ENCODE measurements at regions not wholly inside any gene's neighbourhood (a gene's known extent, or its start where the extent isn't known, plus 50 kb on each side); places are given as distances from the start of the nearest gene placed in this dataset.

DNA sequence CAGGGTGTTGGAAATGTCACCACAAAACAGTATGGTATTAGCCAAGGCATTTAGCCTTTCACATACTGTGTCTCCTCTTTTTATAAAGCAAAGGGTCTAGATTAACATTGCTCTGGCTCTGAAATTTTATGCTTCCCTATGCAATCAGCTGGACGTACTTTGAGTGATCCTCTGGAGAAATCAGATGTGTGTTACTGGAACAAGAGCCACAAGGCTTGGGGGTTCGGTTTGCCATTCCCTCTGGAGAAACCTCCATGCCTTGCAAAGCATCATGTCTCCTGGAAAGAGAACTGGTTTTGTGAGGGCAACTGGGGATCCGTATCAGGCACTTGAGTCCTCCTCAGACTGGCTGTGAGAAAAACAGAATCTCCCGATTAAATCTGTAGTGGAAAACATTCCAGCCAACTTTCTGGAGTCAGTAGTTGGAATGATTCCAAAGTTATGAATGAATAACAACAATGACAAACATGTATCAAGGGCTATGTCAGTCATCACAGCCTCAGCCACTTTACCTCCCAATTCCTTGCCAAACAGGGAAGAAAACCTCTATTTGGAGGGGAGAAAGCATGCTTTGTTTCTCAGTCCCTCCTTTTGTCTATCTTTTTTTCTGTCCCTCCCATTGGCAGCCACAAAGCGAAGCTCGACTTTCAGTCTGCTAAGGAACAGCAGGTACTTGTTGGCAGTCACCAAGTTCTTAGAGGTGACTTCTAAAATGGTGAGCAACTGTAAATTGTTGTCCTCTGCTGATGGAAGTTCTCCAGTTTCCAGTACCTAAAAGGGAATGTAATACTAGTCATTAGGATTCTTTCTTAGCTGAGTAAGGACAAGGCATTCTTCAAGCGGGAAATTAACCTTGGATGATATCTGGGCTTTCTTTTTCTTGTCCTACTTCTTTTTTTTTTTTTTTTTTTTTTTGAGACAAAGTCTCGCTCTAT, 864.8 kb upstream of the AUTS2 start:
- H3K27ac ChIP-seq (ENCODE audit: insufficient read depth, low read length) = no peak overlapping the region

DNA sequence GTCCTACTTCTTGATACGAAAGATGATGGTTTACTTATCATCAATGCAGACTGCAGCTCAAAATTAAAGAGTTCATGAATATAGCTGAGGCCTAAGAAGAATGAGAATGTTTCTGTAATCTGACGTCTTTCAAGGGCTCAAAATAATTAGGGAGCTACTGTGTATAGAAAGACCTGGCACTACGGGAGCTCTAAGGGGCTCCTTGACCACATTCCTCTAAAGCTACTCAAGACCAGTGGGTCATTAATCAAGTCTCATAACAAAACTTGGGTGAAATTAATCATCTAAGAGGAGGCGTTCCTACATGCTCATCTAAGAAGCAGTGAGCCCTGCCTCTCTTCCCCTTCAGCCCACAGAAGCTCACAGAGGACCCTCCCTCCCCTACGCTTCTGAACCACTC, 863.8 kb upstream of the AUTS2 start:
- no peaks in the 10 kb centered on the region for H3K79me2 ChIP-seq (ENCODE audit: control insufficient read depth, insufficient read depth, low read length)
- H3K36me3 ChIP-seq (ENCODE audit: control insufficient read depth, insufficient read depth, low read length) = no peaks in the 10 kb centered on the region
- no peak for TF ChIP-seq EZH2 (IDR thresholded peaks at IDR 0.05; ENCODE audit: low read length, missing control alignments)
- TF ChIP-seq, protein P1, sequence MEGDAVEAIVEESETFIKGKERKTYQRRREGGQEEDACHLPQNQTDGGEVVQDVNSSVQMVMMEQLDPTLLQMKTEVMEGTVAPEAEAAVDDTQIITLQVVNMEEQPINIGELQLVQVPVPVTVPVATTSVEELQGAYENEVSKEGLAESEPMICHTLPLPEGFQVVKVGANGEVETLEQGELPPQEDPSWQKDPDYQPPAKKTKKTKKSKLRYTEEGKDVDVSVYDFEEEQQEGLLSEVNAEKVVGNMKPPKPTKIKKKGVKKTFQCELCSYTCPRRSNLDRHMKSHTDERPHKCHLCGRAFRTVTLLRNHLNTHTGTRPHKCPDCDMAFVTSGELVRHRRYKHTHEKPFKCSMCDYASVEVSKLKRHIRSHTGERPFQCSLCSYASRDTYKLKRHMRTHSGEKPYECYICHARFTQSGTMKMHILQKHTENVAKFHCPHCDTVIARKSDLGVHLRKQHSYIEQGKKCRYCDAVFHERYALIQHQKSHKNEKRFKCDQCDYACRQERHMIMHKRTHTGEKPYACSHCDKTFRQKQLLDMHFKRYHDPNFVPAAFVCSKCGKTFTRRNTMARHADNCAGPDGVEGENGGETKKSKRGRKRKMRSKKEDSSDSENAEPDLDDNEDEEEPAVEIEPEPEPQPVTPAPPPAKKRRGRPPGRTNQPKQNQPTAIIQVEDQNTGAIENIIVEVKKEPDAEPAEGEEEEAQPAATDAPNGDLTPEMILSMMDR (conservative IDR thresholded peaks at IDR 0.05 in 1 of 2, IDR thresholded peaks at IDR 0.05 in 1 of 2; ENCODE audit: low read depth in 1 of 2, low read length in 2 of 2) = no peak
- DNase-seq (ENCODE audit: low read depth in 2 of 2) = peak in 1 of 2 donors; percentile 76
- H4K20me1 ChIP-seq (ENCODE audit: control insufficient read depth, extremely low read depth, insufficient read depth, low read length) = no peaks in the 10 kb centered on the region
- H3K4me3 ChIP-seq (replicated peaks in 1 of 4; ENCODE audit: control extremely low read depth in 1 of 4, insufficient read depth in 1 of 4, low read depth in 3 of 4, low read length in 4 of 4) = no peak overlapping the region
- H3K4me2 ChIP-seq (ENCODE audit: extremely low read depth, insufficient read depth, low read length) = no peak overlapping the region
- H3K9ac ChIP-seq (ENCODE audit: insufficient read depth, low read length) = no peak overlapping the region
- no peak overlapping the region for H3K27ac ChIP-seq (ENCODE audit: insufficient read depth, low read length)
- H2AFZ ChIP-seq (ENCODE audit: low read length) = no peak overlapping the region
- no peaks in the 10 kb centered on the region for H3K9me3 ChIP-seq (ENCODE audit: control insufficient read depth, insufficient read depth, low read depth, low read length)
- H3K4me1 ChIP-seq (ENCODE audit: control insufficient read depth, extremely low read depth, insufficient read depth, low read length) = no peaks in the 10 kb centered on the region
- H3K27me3 ChIP-seq (ENCODE audit: control insufficient read depth, insufficient read depth, low read length) = no peaks in the 10 kb centered on the region

More for the DNA sequence above, 864.8 kb upstream of the AUTS2 start:
- Histone ChIP-seq H3K9ac (ENCODE audit: insufficient read depth, low read length) (no peak overlapping the region), H3K4me3 (replicated peaks in 1 of 4; ENCODE audit: control extremely low read depth in 1 of 4, insufficient read depth in 1 of 4, low read depth in 3 of 4, low read length in 4 of 4) (no peak overlapping the region), H2AFZ (ENCODE audit: low read length) (no peak overlapping the region), H3K27me3 (ENCODE audit: control insufficient read depth, insufficient read depth, low read length) (no peaks in the 10 kb centered on the region), H4K20me1 (ENCODE audit: control insufficient read depth, extremely low read depth, insufficient read depth, low read length) (no peaks in the 10 kb centered on the region), H3K36me3 (ENCODE audit: control insufficient read depth, insufficient read depth, low read length) (no peaks in the 10 kb centered on the region), H3K4me2 (ENCODE audit: extremely low read depth, insufficient read depth, low read length) (no peak overlapping the region), H3K9me3 (ENCODE audit: control insufficient read depth, insufficient read depth, low read depth, low read length) (no peaks in the 10 kb centered on the region), H3K4me1 (ENCODE audit: control insufficient read depth, extremely low read depth, insufficient read depth, low read length) (no peaks in the 10 kb centered on the region), H3K79me2 (ENCODE audit: control insufficient read depth, insufficient read depth, low read length) (no peaks in the 10 kb centered on the region)
- TF ChIP-seq, protein P1 (conservative IDR thresholded peaks at IDR 0.05 in 1 of 2, IDR thresholded peaks at IDR 0.05 in 1 of 2; ENCODE audit: low read depth in 1 of 2, low read length in 2 of 2) = no peak
- TF ChIP-seq EZH2 (IDR thresholded peaks at IDR 0.05; ENCODE audit: low read length, missing control alignments) = no peak
- DNase-seq (ENCODE audit: low read depth in 2 of 2) = peak in 1 of 2 donors; percentile 74

DNA sequence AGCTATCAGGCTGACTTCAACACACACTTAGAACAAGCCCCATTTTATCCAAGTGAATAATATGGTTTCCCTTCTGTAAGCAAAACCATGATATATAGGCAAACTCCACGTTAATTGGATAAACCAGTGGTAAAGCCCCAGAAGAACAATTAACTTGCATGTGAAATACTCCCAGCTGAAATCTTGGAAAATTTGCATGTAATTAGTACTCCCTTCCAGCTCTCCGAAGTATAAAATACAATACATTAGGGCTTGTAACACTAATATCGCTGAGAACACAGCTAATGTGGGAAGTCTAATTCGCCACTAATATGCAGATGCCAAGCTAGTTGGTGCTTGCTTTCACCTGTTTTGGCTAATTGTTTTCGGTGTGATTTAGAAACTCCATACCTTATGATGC, 859.0 kb upstream of the AUTS2 start:
- DNase-seq (ENCODE audit: low read depth in 2 of 2) = no peak
- Histone ChIP-seq H3K79me2 (ENCODE audit: control insufficient read depth, insufficient read depth, low read length) (no peaks in the 10 kb centered on the region), H3K9ac (ENCODE audit: insufficient read depth, low read length) (no peak overlapping the region), H4K20me1 (ENCODE audit: control insufficient read depth, extremely low read depth, insufficient read depth, low read length) (no peaks in the 10 kb centered on the region), H2AFZ (ENCODE audit: low read length) (no peak overlapping the region), H3K4me2 (ENCODE audit: extremely low read depth, insufficient read depth, low read length) (no peak overlapping the region), H3K9me3 (ENCODE audit: control insufficient read depth, insufficient read depth, low read depth, low read length) (no peaks in the 10 kb centered on the region), H3K4me1 (ENCODE audit: control insufficient read depth, extremely low read depth, insufficient read depth, low read length) (no peaks in the 10 kb centered on the region), H3K27ac (ENCODE audit: insufficient read depth, low read length) (no peak overlapping the region), H3K4me3 (replicated peaks in 1 of 4; ENCODE audit: control extremely low read depth in 1 of 4, insufficient read depth in 1 of 4, low read depth in 3 of 4, low read length in 4 of 4) (no peak overlapping the region), H3K27me3 (ENCODE audit: control insufficient read depth, insufficient read depth, low read length) (no peaks in the 10 kb centered on the region), H3K36me3 (ENCODE audit: control insufficient read depth, insufficient read depth, low read length) (no peaks in the 10 kb centered on the region)
- TF ChIP-seq EZH2 (IDR thresholded peaks at IDR 0.05; ENCODE audit: low read length, missing control alignments) = no peak
- TF ChIP-seq, protein P1 (conservative IDR thresholded peaks at IDR 0.05 in 1 of 2, IDR thresholded peaks at IDR 0.05 in 1 of 2; ENCODE audit: low read depth in 1 of 2, low read length in 2 of 2) = no peak

Data from fibroblast of lung (primary cell).